ENCODE measurements at regions not wholly inside any gene's neighbourhood (a gene's known extent, or its start where the extent isn't known, plus 50 kb on each side); places are given as distances from the start of the nearest gene placed in this dataset.

- Histone ChIP-seq H3K9me3 (ENCODE audit: control insufficient read depth, insufficient read depth, low read depth, low read length) (no peaks in the 10 kb centered on the region), H3K27me3 (ENCODE audit: control insufficient read depth, insufficient read depth, low read length) (no peaks in the 10 kb centered on the region), H3K4me1 (ENCODE audit: control insufficient read depth, insufficient read depth, low read length) (no peaks in the 10 kb centered on the region), H3K27ac (ENCODE audit: low read length) (no peak overlapping the region), H3K4me3 (ENCODE audit: low read depth in 2 of 2, low read length in 2 of 2) (no peak overlapping the region), H3K36me3 (ENCODE audit: control insufficient read depth, insufficient read depth, low read length) (no peaks in the 10 kb centered on the region)
- TF ChIP-seq CTCF (IDR thresholded peaks at IDR 0.05) (no peak), POLR2AphosphoS5 (IDR thresholded peaks at IDR 0.05; ENCODE audit: low read depth, low read length) (no peak), REST (IDR thresholded peaks at IDR 0.05; ENCODE audit: insufficient read depth in 1 of 2, low read depth in 2 of 2, low read length in 1 of 2) (no peak), TCF7L2 (IDR thresholded peaks at IDR 0.05; ENCODE audit: low read depth, low read length) (no peak), SIN3A (IDR thresholded peaks at IDR 0.05; ENCODE audit: borderline replicate concordance, insufficient read depth, low read depth, low read length) (no peak)
- ChIA-PET POLR2A (no interaction called here), CTCF (interaction anchor here (0.9 kb wide), 1 partner anchor 241 kb away, joined by 3 read pairs; no protein-coding TSS in a partner anchor)
- intact Hi-C loops (cut with micrococcal nuclease; ENCODE audit: unreplicated experiment) = loop anchor here (10.0 kb wide), 1 partner anchor 250 kb away; no protein-coding TSS in a partner anchor
- in situ Hi-C loops (cut with HindIII; ENCODE audit: low pct_unique_long_range_greater_than_20kb, low sequenced_read_pairs) = no loop called here
- no TSS peak for BruUV-seq (replicated peaks)
- DNase-seq (ENCODE audit: low read depth, low spot score) = no peak
- no peak for ATAC-seq
Measured at GRCh38 chr2:64914735-64915509, 74.3 kb upstream of the SLC1A4 start.

- Histone ChIP-seq H3K27me3 (ENCODE audit: control insufficient read depth, insufficient read depth, low read length) (no peaks in the 10 kb centered on the region), H3K27ac (ENCODE audit: low read length) (no peak overlapping the region), H3K4me1 (ENCODE audit: control insufficient read depth, insufficient read depth, low read length) (no peaks in the 10 kb centered on the region), H3K36me3 (ENCODE audit: control insufficient read depth, insufficient read depth, low read length) (no peaks in the 10 kb centered on the region), H3K9me3 (ENCODE audit: control insufficient read depth, insufficient read depth, low read depth, low read length) (no peaks in the 10 kb centered on the region), H3K4me3 (ENCODE audit: low read depth in 2 of 2, low read length in 2 of 2) (no peak overlapping the region)
- ChIA-PET POLR2A (no interaction called here), CTCF (interaction anchor here (0.9 kb wide), 1 partner anchor 241 kb away, joined by 3 read pairs; no protein-coding TSS in a partner anchor)
- BruUV-seq (replicated peaks) = no TSS peak
- TF ChIP-seq TCF7L2 (IDR thresholded peaks at IDR 0.05; ENCODE audit: low read depth, low read length) = no peak
- no peak for TF ChIP-seq POLR2AphosphoS5 (IDR thresholded peaks at IDR 0.05; ENCODE audit: low read depth, low read length)
- no peak for TF ChIP-seq SIN3A (IDR thresholded peaks at IDR 0.05; ENCODE audit: borderline replicate concordance, insufficient read depth, low read depth, low read length)
- ATAC-seq (no peak), DNase-seq (ENCODE audit: low read depth, low spot score) (no peak)
- in situ Hi-C loops (cut with HindIII; ENCODE audit: low pct_unique_long_range_greater_than_20kb, low sequenced_read_pairs) (no loop called here), intact Hi-C loops (cut with micrococcal nuclease; ENCODE audit: unreplicated experiment) (loop anchor here (10.0 kb wide), 1 partner anchor 249 kb away; no protein-coding TSS in a partner anchor)
Measured at GRCh38 chr2:64915510-64915900, 73.7 kb upstream of the SLC1A4 start.
